C4-2B (cell line): ENCODE measurements at regions not wholly inside any gene's neighbourhood (a gene's known extent, or its start where the extent isn't known, plus 50 kb on each side); places are given as distances from the start of the nearest gene placed in this dataset.

Source experiments
- H3K27ac ChIP-seq: fragments of 450-650 bp; 2 replicates; pipeline ENCODE4 v1.5.1; 2017
- ZFX ChIP-seq: fragments of 450-650 bp; IDR thresholded peaks from 2 replicates; pipeline ENCODE4 v1.6.1; 2017
- TF ChIP-seq, protein P1 (sequence below): fragments of 450-650 bp; conservative IDR thresholded peaks from 2 replicates; pipeline ENCODE4 v1.5.1; 2017; ENCODE audit warnings: mild to moderate bottlenecking

- TF ChIP-seq, protein P1, sequence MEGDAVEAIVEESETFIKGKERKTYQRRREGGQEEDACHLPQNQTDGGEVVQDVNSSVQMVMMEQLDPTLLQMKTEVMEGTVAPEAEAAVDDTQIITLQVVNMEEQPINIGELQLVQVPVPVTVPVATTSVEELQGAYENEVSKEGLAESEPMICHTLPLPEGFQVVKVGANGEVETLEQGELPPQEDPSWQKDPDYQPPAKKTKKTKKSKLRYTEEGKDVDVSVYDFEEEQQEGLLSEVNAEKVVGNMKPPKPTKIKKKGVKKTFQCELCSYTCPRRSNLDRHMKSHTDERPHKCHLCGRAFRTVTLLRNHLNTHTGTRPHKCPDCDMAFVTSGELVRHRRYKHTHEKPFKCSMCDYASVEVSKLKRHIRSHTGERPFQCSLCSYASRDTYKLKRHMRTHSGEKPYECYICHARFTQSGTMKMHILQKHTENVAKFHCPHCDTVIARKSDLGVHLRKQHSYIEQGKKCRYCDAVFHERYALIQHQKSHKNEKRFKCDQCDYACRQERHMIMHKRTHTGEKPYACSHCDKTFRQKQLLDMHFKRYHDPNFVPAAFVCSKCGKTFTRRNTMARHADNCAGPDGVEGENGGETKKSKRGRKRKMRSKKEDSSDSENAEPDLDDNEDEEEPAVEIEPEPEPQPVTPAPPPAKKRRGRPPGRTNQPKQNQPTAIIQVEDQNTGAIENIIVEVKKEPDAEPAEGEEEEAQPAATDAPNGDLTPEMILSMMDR = no peak
- no peak for TF ChIP-seq ZFX
- no peak overlapping the region for H3K27ac ChIP-seq
Measured at GRCh38 chr10:27440478-27440877, 63.6 kb upstream of the RAB18 start.

DNA sequence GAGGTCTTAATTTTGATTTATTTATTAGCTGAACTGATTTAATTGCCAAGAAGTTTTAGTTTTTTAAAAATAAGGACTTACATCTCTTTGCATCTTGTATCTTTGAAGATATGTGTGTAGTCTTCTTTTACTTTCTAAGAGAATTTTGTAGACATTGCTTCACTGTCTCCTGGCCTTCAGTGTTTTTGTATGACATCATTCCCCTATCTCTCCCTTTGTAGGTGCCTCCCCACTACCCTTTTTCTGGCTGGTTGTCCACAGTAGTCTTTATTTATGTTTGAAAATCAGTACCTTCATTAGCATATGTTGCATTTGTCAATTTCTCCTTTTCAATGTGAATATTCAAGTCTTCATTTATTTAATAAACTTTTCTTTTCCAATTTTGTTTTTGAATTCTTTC is 64.1 kb upstream of the RAB18 start:
- no peak overlapping the region for H3K27ac ChIP-seq
- TF ChIP-seq, protein P1 = no peak
- no peak for TF ChIP-seq ZFX

GRCh38 chr10:27439101-27439500 is 65.0 kb upstream of the RAB18 start:
- TF ChIP-seq, protein P1 = no peak
- TF ChIP-seq ZFX = no peak
- H3K27ac ChIP-seq = no peak overlapping the region

- TF ChIP-seq, protein P1 = no peak
- TF ChIP-seq ZFX = no peak
- H3K27ac ChIP-seq = no peak overlapping the region
Measured at GRCh38 chr10:27437775-27438174, 66.3 kb upstream of the RAB18 start.

- TF ChIP-seq, protein P1 = no peak
- TF ChIP-seq ZFX = no peak
- H3K27ac ChIP-seq = no peak overlapping the region
Measured at GRCh38 chr10:27436710-27437109, 67.4 kb upstream of the RAB18 start.

- H3K27ac ChIP-seq = no peak overlapping the region
- TF ChIP-seq, protein P1 = no peak
- no peak for TF ChIP-seq ZFX
Measured at GRCh38 chr10:27433976-27434375, 70.1 kb upstream of the RAB18 start.

DNA sequence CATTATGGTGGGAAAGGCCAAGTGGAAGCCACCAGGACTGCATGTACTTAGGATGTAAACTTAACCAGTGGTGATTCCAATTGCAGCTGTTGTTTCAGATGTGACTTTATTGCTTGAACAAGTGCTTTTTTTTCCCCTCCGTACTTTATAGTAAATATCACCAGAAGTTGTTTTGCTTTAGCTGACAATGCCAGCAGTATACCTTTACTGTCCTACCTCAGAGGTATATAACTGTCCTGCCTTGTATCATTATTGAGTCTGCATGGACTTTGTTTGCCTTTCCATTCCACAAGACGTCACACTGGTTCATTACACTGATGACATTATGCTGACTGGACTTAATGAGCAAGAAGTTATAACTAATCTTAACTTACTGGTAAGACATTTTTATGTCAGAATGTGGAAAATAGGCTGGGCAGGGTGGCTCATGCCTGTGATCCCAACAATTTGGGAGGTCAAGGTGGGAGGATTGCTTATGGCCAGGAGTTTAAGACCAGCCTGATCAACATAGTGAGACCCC is 77.1 kb upstream of the RAB18 start:
- no peak for TF ChIP-seq ZFX
- no peak overlapping the region for H3K27ac ChIP-seq

DNA sequence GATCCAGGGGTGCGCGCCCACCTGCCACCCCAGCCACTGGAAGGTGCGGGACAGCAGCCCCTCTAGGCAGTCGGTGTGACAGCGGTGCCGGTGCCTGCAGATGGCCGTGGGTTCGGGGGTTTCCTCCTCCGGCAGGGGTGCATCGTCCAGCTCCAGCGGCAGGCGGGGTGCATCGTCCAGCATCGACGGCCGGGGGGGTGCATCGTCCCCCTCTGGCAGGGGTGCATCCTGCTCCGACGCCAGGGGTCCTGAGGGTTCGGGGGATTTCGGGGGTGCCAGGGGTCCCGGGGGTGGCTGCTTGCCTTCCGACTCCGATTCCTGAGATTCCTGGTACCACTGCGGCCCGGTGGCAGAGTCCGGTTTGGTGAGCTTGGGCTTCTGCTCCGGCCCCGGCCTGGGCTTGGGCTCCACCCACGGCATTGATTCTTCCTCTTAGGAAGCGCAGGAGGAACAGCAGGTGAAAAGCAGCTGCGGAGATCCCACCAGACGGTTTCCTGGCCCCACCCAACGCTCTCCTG is 90.2 kb upstream of the RAB18 start:
- H3K27ac ChIP-seq = no peak overlapping the region
- no peak for TF ChIP-seq ZFX
- TF ChIP-seq, protein P1 = no peak
